Erythroblast (primary cell): ENCODE measurements at regions not wholly inside any gene's neighbourhood (a gene's known extent, or its start where the extent isn't known, plus 50 kb on each side); places are given as distances from the start of the nearest gene placed in this dataset.

ENCODE experiments used
- GATA1 ChIP-seq: IDR thresholded peaks from 2 replicates; pipeline ENCODE4 v1.6.1; 2011; ENCODE audit warnings: low read depth, mild to moderate bottlenecking, control low read depth, low read length, moderate library complexity
- POLR2A ChIP-seq: IDR thresholded peaks from 2 replicates; pipeline ENCODE4 v1.6.1; 2011; ENCODE audit warnings: mild to moderate bottlenecking, low read length

DNA sequence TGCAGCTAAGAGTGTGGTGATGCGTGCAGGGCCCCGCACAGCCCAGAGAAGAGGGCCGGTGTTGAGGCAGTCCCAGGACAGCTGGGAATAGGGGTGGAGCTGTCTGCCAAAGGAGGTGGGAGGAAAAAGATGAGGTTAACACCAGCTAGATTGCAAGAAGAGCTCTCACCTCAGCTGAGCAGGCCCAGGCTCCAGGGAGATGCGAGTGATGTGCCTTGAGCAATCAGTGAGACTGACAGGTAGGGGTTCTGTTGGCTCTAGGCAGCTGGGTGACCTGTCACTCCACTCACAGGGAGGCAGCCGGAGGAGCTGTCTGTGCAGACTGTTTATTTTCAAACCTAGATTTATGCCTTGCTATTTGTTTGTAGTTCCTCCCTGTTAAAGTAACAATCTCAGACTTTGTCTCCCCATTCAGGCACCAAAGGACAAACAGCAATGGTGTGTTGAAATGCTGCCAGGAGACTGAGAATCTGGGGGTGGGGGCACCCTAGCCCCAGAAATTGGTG is 205.1 kb upstream of the CXCL12 start:
- TF ChIP-seq POLR2A (no peak), GATA1 (no peak)
